H1 (cell line): ENCODE measurements at regions not wholly inside any gene's neighbourhood (a gene's known extent, or its start where the extent isn't known, plus 50 kb on each side); places are given as distances from the start of the nearest gene placed in this dataset.

Experiments
- CTCF ChIA-PET: fragments of 300-600 bp; sonication (Branson Sonifier 250); formaldehyde crosslinking; loops from one replicate; lab custom pipeline; 2021; ENCODE audit not compliant: partially characterized antibody; lab: Charles Lee
- POLR2A ChIA-PET: fragments of 300-600 bp; sonication (Branson Sonifier 250); formaldehyde crosslinking; loops from one replicate; lab custom pipeline; 2021; ENCODE audit warnings: inconsistent platforms; ENCODE audit not compliant: partially characterized antibody; lab: Charles Lee
- DNase-seq, 2 experiments: peaks; one replicate each; pipeline versions ENCODE4 v3.0.0 to v3.0.0-alpha.2; 2010 to 2022; ENCODE audit warnings: low spot score in 2 of 2, low read depth in 1 of 2, mixed read lengths in 1 of 2
- FAIRE-seq: peaks from 2 replicates; lab custom pipeline; 2011; peaks lifted over from hg19 to GRCh38; lab: Jason Lieb, UNC
- H2AFZ ChIP-seq: 2 replicates; pipeline ENCODE4 v1.8.1; 2012; ENCODE audit warnings: low read length, inconsistent platforms
- H2AK5ac ChIP-seq: 2 replicates; pipeline ENCODE4 v1.6.1; 2013; ENCODE audit warnings: low read depth, low read length
- H2BK120ac ChIP-seq: replicated peaks from 2 replicates; pipeline ENCODE3; 2013; ENCODE audit warnings: low read depth, low read length, inconsistent platforms
- H2BK12ac ChIP-seq: 2 replicates; pipeline ENCODE4 v1.6.1; 2013; ENCODE audit warnings: low read depth, low read length
- H2BK15ac ChIP-seq: 2 replicates; pipeline ENCODE4 v1.6.1; 2013; ENCODE audit warnings: low read length
- H2BK20ac ChIP-seq: 2 replicates; pipeline ENCODE4 v1.6.1; 2013; ENCODE audit warnings: low read length
- H2BK5ac ChIP-seq: 2 replicates; pipeline ENCODE4 v1.6.1; 2013; ENCODE audit warnings: low read depth, low read length
- H3K14ac ChIP-seq: 2 replicates; pipeline ENCODE4 v1.6.1; 2013; ENCODE audit warnings: inconsistent platforms; ENCODE audit not compliant: insufficient read length
- H3K18ac ChIP-seq: 2 replicates; pipeline ENCODE4 v1.6.1; 2013; ENCODE audit warnings: low read length; ENCODE audit errors: extremely low read depth
- H3K23ac ChIP-seq: 2 replicates; pipeline ENCODE4 v1.6.1; 2013; ENCODE audit warnings: inconsistent platforms; ENCODE audit not compliant: insufficient read length
- H3K23me2 ChIP-seq: 2 replicates; pipeline ENCODE4 v1.6.1; 2013; ENCODE audit warnings: low read depth, low read length
- H3K27ac ChIP-seq: 2 replicates; pipeline ENCODE4 v1.6.1; 2011; ENCODE audit warnings: low read depth, low read length, inconsistent platforms
- H3K27me3 ChIP-seq, 4 experiments: replicated peaks in 1 of 4; 1 replicate in 1 of 4; 2 replicates in 3 of 4; pipeline versions ENCODE4 v1.6.1 to v1.8.1; 2011 to 2013; ENCODE audit warnings: low read length in 3 of 4, mild to moderate bottlenecking in 3 of 4, inconsistent platforms in 2 of 4, mixed read lengths in 2 of 4, moderate library complexity in 1 of 4; ENCODE audit not compliant: control insufficient read depth in 3 of 4, insufficient read depth in 3 of 4; ENCODE audit errors: extremely low read depth in 1 of 4
- H3K36me3 ChIP-seq, 4 experiments: 2 replicates each; pipeline versions ENCODE4 v1.6.1 to v1.8.1; 2011 to 2013; ENCODE audit warnings: mild to moderate bottlenecking in 4 of 4, low read length in 3 of 4, moderate library complexity in 2 of 4, control low read depth in 1 of 4, inconsistent platforms in 1 of 4; ENCODE audit not compliant: insufficient read depth in 4 of 4, control insufficient read depth in 2 of 4
- H3K4ac ChIP-seq: replicated peaks from 2 replicates; pipeline ENCODE3; 2013; ENCODE audit warnings: low read length, low read depth, mixed read lengths, inconsistent platforms; ENCODE audit not compliant: insufficient read length
- H3K4me1 ChIP-seq, 4 experiments: replicated peaks in 1 of 4; 1 replicate in 1 of 4; 2 replicates in 3 of 4; pipeline versions ENCODE4 v1.6.1 to v1.8.1; 2011 to 2013; ENCODE audit warnings: low read length in 3 of 4, inconsistent platforms in 2 of 4, mixed read lengths in 1 of 4; ENCODE audit not compliant: insufficient read depth in 4 of 4, control insufficient read depth in 3 of 4
- H3K4me2 ChIP-seq, 2 experiments: 2 replicates each; pipeline versions ENCODE4 v1.6.1 to v1.8.1; 2011 to 2013; ENCODE audit warnings: low read depth in 2 of 2, low read length in 2 of 2, control low read depth in 1 of 2, inconsistent platforms in 1 of 2, mild to moderate bottlenecking in 1 of 2; ENCODE audit not compliant: insufficient read depth in 1 of 2
- H3K4me3 ChIP-seq, 4 experiments: fragments of 200-600, 300-600 bp in 1 of 4; sonication (generic), shearing (Covaris generic), sonication (Bioruptor Twin) in 1 of 4; 2 replicates each; pipeline versions ENCODE4 v1.5.1 to v1.8.1; 2011 to 2016; ENCODE audit warnings: low read length in 4 of 4, low read depth in 3 of 4, control low read depth in 2 of 4, inconsistent platforms in 2 of 4, mild to moderate bottlenecking in 2 of 4, mixed read lengths in 1 of 4, moderate library complexity in 1 of 4; ENCODE audit not compliant: insufficient read depth in 2 of 4; ENCODE audit errors: extremely low read depth in 1 of 4
- H3K56ac ChIP-seq: replicated peaks from 2 replicates; pipeline ENCODE3; 2013; ENCODE audit warnings: low read depth, mild to moderate bottlenecking, mixed read lengths, low read length, inconsistent platforms; ENCODE audit not compliant: insufficient read length
- H3K79me1 ChIP-seq: 2 replicates; pipeline ENCODE4 v1.6.1; 2013; ENCODE audit warnings: low read depth, low read length, control low read depth
- H3K79me2 ChIP-seq, 2 experiments: 2 replicates each; pipeline versions ENCODE4 v1.6.1 to v1.8.1; 2012 to 2013; ENCODE audit warnings: low read length in 2 of 2, mild to moderate bottlenecking in 2 of 2, inconsistent platforms in 1 of 2; ENCODE audit not compliant: insufficient read depth in 2 of 2, control insufficient read depth in 1 of 2
- H3K9ac ChIP-seq, 4 experiments: replicated peaks in 1 of 4; 1 replicate in 1 of 4; 2 replicates in 3 of 4; pipeline versions ENCODE4 v1.6.1 to v1.8.1; 2011 to 2013; ENCODE audit warnings: low read depth in 3 of 4, low read length in 3 of 4, control low read depth in 2 of 4, mild to moderate bottlenecking in 2 of 4, moderate library complexity in 2 of 4, inconsistent platforms in 1 of 4; ENCODE audit errors: extremely low read depth in 1 of 4
- H3K9me3 ChIP-seq, 2 experiments: 2 replicates each; pipeline versions ENCODE4 v1.6.1 to v1.8.1; 2012 to 2013; ENCODE audit warnings: mild to moderate bottlenecking in 2 of 2, moderate library complexity in 2 of 2, control low read depth in 1 of 2, inconsistent platforms in 1 of 2, low read depth in 1 of 2, low read length in 1 of 2, mixed read lengths in 1 of 2; ENCODE audit not compliant: insufficient read depth in 2 of 2
- H4K20me1 ChIP-seq, 2 experiments: replicated peaks in 1 of 2; 2 replicates each; pipeline versions ENCODE3 to v1.8.1; 2011 to 2013; ENCODE audit warnings: inconsistent platforms in 2 of 2, low read length in 2 of 2, mild to moderate bottlenecking in 1 of 2; ENCODE audit not compliant: insufficient read depth in 2 of 2, control insufficient read depth in 1 of 2
- H4K5ac ChIP-seq: 2 replicates; pipeline ENCODE4 v1.6.1; 2013; ENCODE audit warnings: low read length, low read depth, mixed read lengths, inconsistent platforms; ENCODE audit not compliant: insufficient read length
- H4K8ac ChIP-seq: 2 replicates; pipeline ENCODE4 v1.8.0; 2013; ENCODE audit warnings: mild to moderate bottlenecking, moderate library complexity, low read length, inconsistent platforms; ENCODE audit not compliant: insufficient read depth; ENCODE audit errors: extremely low read depth
- H4K91ac ChIP-seq: replicated peaks from 2 replicates; pipeline ENCODE3; 2013; ENCODE audit warnings: low read length, mixed read lengths, inconsistent platforms; ENCODE audit not compliant: insufficient read length
- CBX8 ChIP-seq: fragments of 300-800, 300-1000 bp; sonication (generic); IDR thresholded peaks from 2 replicates; pipeline ENCODE4 v1.7.1; 2016; ENCODE audit warnings: low read depth, low read length, borderline replicate concordance
- CTBP2 ChIP-seq: IDR thresholded peaks from 2 replicates; pipeline ENCODE4 v1.7.0; 2011; ENCODE audit warnings: borderline replicate concordance, mild to moderate bottlenecking, moderate library complexity, mixed read lengths, low read length; ENCODE audit not compliant: insufficient read depth, insufficient read length
- EP300 ChIP-seq, 2 experiments: IDR thresholded peaks; 1 replicate in 1 of 2; 2 replicates in 1 of 2; pipeline ENCODE4 v1.6.1; 2011 to 2012; ENCODE audit warnings: low read depth in 2 of 2, low read length in 2 of 2, mild to moderate bottlenecking in 2 of 2, borderline replicate concordance in 1 of 2, inconsistent platforms in 1 of 2, moderate library complexity in 1 of 2
- GABPA ChIP-seq: IDR thresholded peaks from 2 replicates; pipeline ENCODE4 v1.6.1; 2011; ENCODE audit warnings: mild to moderate bottlenecking, low read length, moderate library complexity, borderline replicate concordance; ENCODE audit not compliant: insufficient read depth
- POLR2A ChIP-seq, 2 experiments: IDR thresholded peaks; 1 replicate in 1 of 2; 2 replicates in 1 of 2; pipeline ENCODE4 v1.6.1; 2011; ENCODE audit warnings: low read depth in 2 of 2, low read length in 2 of 2, mild to moderate bottlenecking in 2 of 2; ENCODE audit errors: control extremely low read depth in 1 of 2
- POU5F1 ChIP-seq: IDR thresholded peaks from 2 replicates; pipeline ENCODE4 v1.6.1; 2011; ENCODE audit warnings: low read depth, mild to moderate bottlenecking, low read length, moderate library complexity
- RBBP5 ChIP-seq: IDR thresholded peaks from 2 replicates; pipeline ENCODE4 v1.7.1; 2012; ENCODE audit warnings: low read depth, mild to moderate bottlenecking, inconsistent platforms, low read length, moderate library complexity, borderline replicate concordance
- RFX5 ChIP-seq: IDR thresholded peaks from 2 replicates; pipeline ENCODE4 v1.6.1; 2011; ENCODE audit warnings: low read depth, low read length, improper control_type of control experiment, borderline replicate concordance
- RNF2 ChIP-seq: fragments of 200-900, 300-1000 bp; sonication (generic); IDR thresholded peaks from 2 replicates; pipeline ENCODE4 v1.7.1; 2016; ENCODE audit warnings: borderline replicate concordance, low read depth, mild to moderate bottlenecking, antibody characterized with exemption, low read length; ENCODE audit not compliant: poor library complexity, severe bottlenecking; ENCODE audit errors: missing control alignments
- SP1 ChIP-seq: IDR thresholded peaks from 2 replicates; pipeline ENCODE4 v1.6.1; 2011; ENCODE audit warnings: low read depth, low read length
- SRF ChIP-seq: IDR thresholded peaks from 2 replicates; pipeline ENCODE4 v1.6.1; 2011; ENCODE audit warnings: mild to moderate bottlenecking, low read depth, low read length, moderate library complexity
- SUZ12 ChIP-seq: fragments of 200-600 bp; sonication (generic); IDR thresholded peaks from 2 replicates; pipeline ENCODE4 v1.6.1; 2012; ENCODE audit warnings: mild to moderate bottlenecking, inconsistent platforms, low read length, moderate library complexity, mixed read lengths
- TEAD4 ChIP-seq: IDR thresholded peaks from 2 replicates; pipeline ENCODE4 v1.6.1; 2012; ENCODE audit warnings: low read depth, low read length, inconsistent platforms, mixed read lengths
- TF ChIP-seq, protein P1 (sequence below): IDR thresholded peaks from 2 replicates; pipeline ENCODE4 v1.6.1; 2011; ENCODE audit warnings: low read length, improper control_type of control experiment

GRCh38 chr4:154942176-154942575, 161.1 kb downstream of the RBM46 start:
- H2BK20ac ChIP-seq, result no peak overlapping the region
- ChIA-PET CTCF (interaction anchor here (1.1 to 1.5 kb wide), 5 partner anchors 13 to 375 kb away, joined by 3 to 5 read pairs (median 3); no protein-coding TSS in a partner anchor), POLR2A (no interaction called here)
- no peaks in the 10 kb centered on the region for H3K9me3 ChIP-seq
- DNase-seq (no peak), FAIRE-seq (no peak)
- no peak overlapping the region for H3K9ac ChIP-seq
- no peak overlapping the region for H4K91ac ChIP-seq
- no peaks in the 10 kb centered on the region for H3K23me2 ChIP-seq
- no peak overlapping the region for H3K4me3 ChIP-seq
- H3K27me3 ChIP-seq, result peaks cover 0 to 1% (median 0%) of the 10 kb centered on the region in 4 experiments; a peak in 1 of 7 replicates
- H2BK5ac ChIP-seq, result no peak overlapping the region
- H3K79me1 ChIP-seq, result no peaks in the 10 kb centered on the region
- no peak overlapping the region for H3K4ac ChIP-seq
- no peak overlapping the region for H2BK12ac ChIP-seq
- H4K20me1 ChIP-seq, result no peaks in the 10 kb centered on the region
- no peaks in the 10 kb centered on the region for H3K36me3 ChIP-seq
- no peak overlapping the region for H4K5ac ChIP-seq
- no peak overlapping the region for H2AFZ ChIP-seq
- no peak overlapping the region for H2AK5ac ChIP-seq
- H3K4me2 ChIP-seq, result no peak overlapping the region
- H3K4me1 ChIP-seq, result no peaks in the 10 kb centered on the region
- H3K56ac ChIP-seq, result no peak overlapping the region
- H3K23ac ChIP-seq, result no peak overlapping the region
- H4K8ac ChIP-seq, result no peak overlapping the region
- H3K18ac ChIP-seq, result no peak overlapping the region
- H3K14ac ChIP-seq, result no peak overlapping the region
- H2BK15ac ChIP-seq, result no peak overlapping the region
- no peak overlapping the region for H3K27ac ChIP-seq
- no peaks in the 10 kb centered on the region for H3K79me2 ChIP-seq
- no peak overlapping the region for H2BK120ac ChIP-seq
- no peak for TF ChIP-seq TEAD4
- TF ChIP-seq CBX8, result no peak
- no peak for TF ChIP-seq CTBP2
- TF ChIP-seq POU5F1, result no peak
- no peak for TF ChIP-seq POLR2A (IDR thresholded peaks at IDR 0.05; ENCODE audit: control extremely low read depth in 1 of 2, low read depth in 2 of 2, low read length in 2 of 2)
- TF ChIP-seq, protein P1, sequence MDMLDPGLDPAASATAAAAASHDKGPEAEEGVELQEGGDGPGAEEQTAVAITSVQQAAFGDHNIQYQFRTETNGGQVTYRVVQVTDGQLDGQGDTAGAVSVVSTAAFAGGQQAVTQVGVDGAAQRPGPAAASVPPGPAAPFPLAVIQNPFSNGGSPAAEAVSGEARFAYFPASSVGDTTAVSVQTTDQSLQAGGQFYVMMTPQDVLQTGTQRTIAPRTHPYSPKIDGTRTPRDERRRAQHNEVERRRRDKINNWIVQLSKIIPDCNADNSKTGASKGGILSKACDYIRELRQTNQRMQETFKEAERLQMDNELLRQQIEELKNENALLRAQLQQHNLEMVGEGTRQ, result no peak
- no peak for TF ChIP-seq EP300 (IDR thresholded peaks at IDR 0.05; ENCODE audit: borderline replicate concordance in 1 of 2, low read depth in 2 of 2, low read length in 2 of 2)
- TF ChIP-seq SP1, result no peak
- no peak for TF ChIP-seq GABPA
- TF ChIP-seq RNF2, result no peak
- no peak for TF ChIP-seq SRF
- no peak for TF ChIP-seq RBBP5
- TF ChIP-seq RFX5, result no peak
- no peak for TF ChIP-seq SUZ12
